A549 (cell line): ENCODE measurements at regions not wholly inside any gene's neighbourhood (a gene's known extent, or its start where the extent isn't known, plus 50 kb on each side); places are given as distances from the start of the nearest gene placed in this dataset.

Experiments
- BCL3 ChIP-seq: fragments of >200 bp; sonication (Bioruptor Twin); formaldehyde crosslinking; IDR thresholded peaks from 3 replicates; pipeline ENCODE4 v1.6.1; 2016
- CTCF ChIP-seq: fragments of >200 bp; sonication (Bioruptor Twin); formaldehyde crosslinking; IDR thresholded peaks from 3 replicates; pipeline ENCODE4 v1.5.1; 2016
- EP300 ChIP-seq, 2 experiments: fragments of >200 bp; sonication (Bioruptor Twin); formaldehyde crosslinking; IDR thresholded peaks; 2 replicates in 1 of 2; 3 replicates in 1 of 2; pipeline ENCODE4 v1.6.1; 2016 to 2017
- JUNB ChIP-seq: fragments of >200 bp; sonication (Bioruptor Twin); formaldehyde crosslinking; IDR thresholded peaks from 2 replicates; pipeline ENCODE4 v1.6.1; 2016
- MYC ChIP-seq: IDR thresholded peaks from 2 replicates; pipeline ENCODE4 v1.6.1; 2012; ENCODE audit warnings: mild to moderate bottlenecking, inconsistent platforms, low read length, improper control_type of control experiment, borderline replicate concordance
- POLR2A ChIP-seq: IDR thresholded peaks from 2 replicates; pipeline ENCODE4 v1.6.1; 2012; ENCODE audit warnings: mild to moderate bottlenecking, low read length
- REST ChIP-seq: fragments of 200-600 bp; sonication (generic); IDR thresholded peaks from 2 replicates; pipeline ENCODE4 v1.6.1; 2016; ENCODE audit warnings: antibody characterized with exemption, mild to moderate bottlenecking, moderate library complexity
- RFX5 ChIP-seq: fragments of 450-650 bp; IDR thresholded peaks from 2 replicates; pipeline ENCODE4 v1.7.1; 2014; ENCODE audit warnings: antibody characterized with exemption, mild to moderate bottlenecking, moderate library complexity
- SREBF2 ChIP-seq: fragments of 450-650 bp; IDR thresholded peaks from 2 replicates; pipeline ENCODE4 v1.6.1; 2014; ENCODE audit warnings: mild to moderate bottlenecking, moderate library complexity
- TFCP2L1 ChIP-seq: fragments of 250-450 bp; sonication (Bioruptor Pico); IDR thresholded peaks from 2 replicates; pipeline ENCODE4 v1.5.0; 2021; ENCODE audit warnings: mild to moderate bottlenecking
- USF2 ChIP-seq: fragments of 450-650 bp; IDR thresholded peaks from 2 replicates; pipeline ENCODE4 v1.6.1; 2014; ENCODE audit warnings: antibody characterized with exemption

GRCh38 chr1:191963286-191963685 lies 195.0 kb upstream of the RGS18 start:
- TF ChIP-seq RFX5 (no peak), USF2 (no peak), REST (no peak), EP300 (IDR thresholded peaks at IDR 0.05) (no peak), BCL3 (no peak), POLR2A (no peak), CTCF (no peak), MYC (no peak), TFCP2L1 (CRISPR knock-in tag) (no peak), SREBF2 (no peak), JUNB (no peak)
